ENCODE measurements at regions not wholly inside any gene's neighbourhood (a gene's known extent, or its start where the extent isn't known, plus 50 kb on each side); places are given as distances from the start of the nearest gene placed in this dataset.
A peak's percentile ranks its signal among the peaks of the same experiment; 100 is the strongest.
"Not testable (repeated sequence)": the region's sequence is repeated elsewhere in the genome, so short reads cannot be mapped to it uniquely, and the experiment has no call there.

DNA sequence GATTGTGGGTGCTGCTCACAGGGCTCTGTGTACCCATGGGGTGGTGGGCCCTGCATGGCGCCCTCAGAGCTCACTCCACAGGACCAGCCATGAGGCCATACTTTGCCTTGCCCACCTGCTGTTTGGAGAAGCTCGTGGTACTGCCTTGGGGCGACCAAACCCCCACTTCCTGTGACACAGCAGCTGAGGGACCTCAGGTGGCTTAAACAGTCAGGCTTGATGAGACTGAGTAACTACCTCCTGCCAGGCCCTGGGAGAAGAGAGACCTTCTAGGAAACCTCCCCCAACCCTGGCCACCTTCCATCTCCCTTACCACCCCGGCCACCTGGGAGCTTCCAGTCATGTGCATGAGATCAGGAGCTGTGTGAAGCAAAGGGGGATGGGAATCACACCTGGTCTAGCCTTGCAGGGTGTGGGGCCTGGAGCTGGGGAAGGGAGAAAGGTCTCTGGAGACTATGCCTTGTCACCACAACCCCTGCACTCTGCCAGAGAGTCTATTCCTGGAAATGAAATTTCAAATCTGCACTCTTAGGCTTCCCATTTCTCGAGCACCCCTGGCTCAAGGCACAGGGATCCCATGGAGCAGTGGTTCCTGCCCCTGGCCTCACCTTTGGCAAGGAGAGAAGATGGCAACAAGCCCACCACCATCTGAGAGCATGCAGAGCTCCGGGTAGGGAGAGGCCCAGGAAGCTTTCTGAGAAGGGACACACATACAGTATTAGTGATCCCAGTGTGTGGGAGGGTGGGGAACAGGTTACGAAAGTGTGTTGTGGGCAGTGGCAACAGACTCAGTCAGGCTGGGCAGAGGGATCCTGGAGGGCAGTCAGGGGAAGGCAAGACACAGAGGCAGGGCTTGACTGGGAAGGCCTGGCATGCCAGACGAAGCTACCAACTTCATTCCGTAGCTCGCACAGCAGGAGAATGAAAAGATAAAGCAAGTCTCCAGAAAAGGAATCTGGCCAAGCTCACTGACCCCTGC is 125.0 kb downstream of the URI1 start:
- DNase-seq: no peak
- no peak for ATAC-seq
- H3K4me1 ChIP-seq (ENCODE audit: control insufficient read depth, insufficient read depth, low read length): no peaks in the 10 kb centered on the region
- no peaks in the 10 kb centered on the region for H3K9me3 ChIP-seq (ENCODE audit: control insufficient read depth, low read length)
- H3K4me3 ChIP-seq (ENCODE audit: low read length): no peak overlapping the region
- 73% methylated on average over 10 of the region's 10 CpGs for WGBS
- no peak overlapping the region for H3K27ac ChIP-seq (ENCODE audit: low read length)
- intact Hi-C loops (cut with DNase I): no loop called here
- H3K27me3 ChIP-seq (ENCODE audit: control insufficient read depth, insufficient read depth): no peaks in the 10 kb centered on the region

DNA sequence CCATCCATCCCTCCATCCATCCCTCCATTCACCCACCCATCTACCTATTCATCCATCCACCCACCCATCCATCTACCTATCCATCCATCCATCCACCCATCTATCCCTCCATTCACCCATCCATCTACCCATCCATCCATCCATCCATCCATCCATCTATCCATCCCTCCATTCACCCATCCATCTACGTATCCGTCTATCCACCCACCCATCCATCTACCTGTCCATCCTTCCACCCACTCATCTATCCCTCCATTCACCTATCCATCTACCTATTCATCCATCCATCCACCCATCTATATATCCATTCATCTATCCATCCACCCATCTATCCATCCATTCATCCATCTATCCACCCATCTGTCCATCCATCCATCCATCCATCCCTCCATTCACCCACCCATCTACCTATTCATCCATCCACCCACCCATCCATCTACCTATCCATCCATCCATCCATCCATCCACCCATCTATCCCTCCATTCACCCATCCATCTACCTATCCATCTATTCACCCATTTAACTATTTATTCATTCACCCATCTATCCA is 126.0 kb downstream of the URI1 start:
- intact Hi-C loops (cut with DNase I); H3K27ac ChIP-seq (ENCODE audit: low read length); DNase-seq: not testable (repeated sequence)

DNA sequence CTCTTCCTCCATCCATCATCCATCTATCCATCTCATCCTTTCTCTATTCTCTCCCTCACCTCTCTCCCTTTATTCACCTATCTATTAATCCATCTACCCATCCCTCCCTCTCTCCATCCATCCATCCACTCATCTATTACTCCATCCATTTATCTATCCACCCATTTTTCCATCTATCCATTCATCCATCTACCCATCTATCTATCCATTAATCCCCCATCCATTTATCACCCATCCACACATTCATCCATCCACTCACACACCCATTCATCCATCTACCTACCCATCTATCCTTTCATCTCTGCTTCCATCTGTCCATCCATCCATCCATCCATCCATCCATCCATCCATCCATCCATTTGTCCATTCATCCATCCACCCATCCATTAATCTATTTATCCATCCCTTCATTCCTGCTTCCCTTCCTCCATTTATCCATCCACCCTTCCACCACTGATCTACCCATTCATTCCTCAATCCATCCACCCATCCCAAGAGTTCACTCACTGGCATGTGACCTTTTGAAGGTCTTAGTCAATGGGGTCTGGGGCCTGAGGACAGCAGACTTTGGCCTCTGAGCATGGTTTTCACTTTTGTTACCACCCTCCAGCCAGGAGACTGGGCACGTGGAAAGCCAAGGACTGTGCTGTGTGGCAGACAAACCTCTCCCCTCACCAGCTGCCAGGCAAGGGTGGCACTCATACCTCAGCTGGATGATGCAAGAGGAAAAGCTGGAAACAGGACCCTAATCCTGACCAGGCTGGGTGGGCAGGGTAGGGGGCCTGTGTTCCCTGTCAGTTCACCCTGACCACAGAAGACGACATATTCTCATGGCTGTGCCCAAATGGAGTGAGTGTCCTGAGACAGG is 126.7 kb downstream of the URI1 start:
- no peak for DNase-seq

More for the DNA sequence above, 126.0 kb downstream of the URI1 start:
- 94% methylated on average over 2 of the region's 2 CpGs for WGBS
- not testable (repeated sequence) for H3K4me1 ChIP-seq (ENCODE audit: control insufficient read depth, insufficient read depth, low read length); H3K4me3 ChIP-seq (ENCODE audit: low read length); H3K9me3 ChIP-seq (ENCODE audit: control insufficient read depth, low read length); ATAC-seq; H3K27me3 ChIP-seq (ENCODE audit: control insufficient read depth, insufficient read depth)

DNA sequence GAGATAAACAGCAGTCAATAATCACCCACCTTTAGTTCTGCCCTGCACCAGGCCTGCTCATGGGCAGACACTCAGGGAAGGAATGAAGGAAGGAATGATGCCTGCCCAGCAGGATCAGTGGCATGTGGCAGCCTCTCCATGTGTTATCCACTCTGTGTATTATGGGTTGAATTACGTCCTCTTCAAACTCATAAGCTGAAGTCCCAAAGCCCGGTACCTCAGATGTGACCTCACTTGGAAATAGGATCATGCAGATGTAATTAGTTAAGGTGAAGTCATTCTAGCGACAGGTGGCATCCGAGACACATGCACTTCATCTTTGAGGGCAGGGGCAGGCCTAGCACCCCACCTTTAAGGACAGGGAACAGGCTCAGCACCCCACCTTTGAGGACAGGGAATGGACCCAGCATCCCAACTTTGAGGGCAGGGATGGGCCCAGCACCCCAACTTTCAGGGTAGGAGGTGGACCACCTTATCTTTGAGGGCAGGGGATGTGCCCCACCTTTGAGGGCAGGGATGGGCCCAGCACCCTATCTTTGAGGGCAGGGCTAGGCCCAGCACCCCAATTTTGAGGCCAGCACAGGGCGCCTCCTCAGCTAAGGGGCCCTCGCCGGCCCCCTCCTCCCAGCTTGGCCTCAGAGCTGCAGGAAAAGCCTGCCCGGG is 127.6 kb downstream of the URI1 start:
- no peaks in the 10 kb centered on the region for H3K9me3 ChIP-seq (ENCODE audit: control insufficient read depth, low read length)
- no peak overlapping the region for H3K27ac ChIP-seq (ENCODE audit: low read length)
- H3K4me3 ChIP-seq (ENCODE audit: low read length): no peak overlapping the region
- ATAC-seq: no peak
- DNase-seq: no peak
- WGBS: 63% methylated on average over 8 of the region's 8 CpGs
- intact Hi-C loops (cut with DNase I): no loop called here
- H3K27me3 ChIP-seq (ENCODE audit: control insufficient read depth, insufficient read depth): no peaks in the 10 kb centered on the region
- no peaks in the 10 kb centered on the region for H3K4me1 ChIP-seq (ENCODE audit: control insufficient read depth, insufficient read depth, low read length)

More for the DNA sequence above, 126.7 kb downstream of the URI1 start:
- intact Hi-C loops (cut with DNase I): no loop called here
- no peaks in the 10 kb centered on the region for H3K9me3 ChIP-seq (ENCODE audit: control insufficient read depth, low read length)
- H3K4me3 ChIP-seq (ENCODE audit: low read length): no peak overlapping the region
- H3K27ac ChIP-seq (ENCODE audit: low read length): no peak overlapping the region
- WGBS: 92% methylated on average over 2 of the region's 2 CpGs
- no peaks in the 10 kb centered on the region for H3K4me1 ChIP-seq (ENCODE audit: control insufficient read depth, insufficient read depth, low read length)
- ATAC-seq: no peak
- no peaks in the 10 kb centered on the region for H3K27me3 ChIP-seq (ENCODE audit: control insufficient read depth, insufficient read depth)

DNA sequence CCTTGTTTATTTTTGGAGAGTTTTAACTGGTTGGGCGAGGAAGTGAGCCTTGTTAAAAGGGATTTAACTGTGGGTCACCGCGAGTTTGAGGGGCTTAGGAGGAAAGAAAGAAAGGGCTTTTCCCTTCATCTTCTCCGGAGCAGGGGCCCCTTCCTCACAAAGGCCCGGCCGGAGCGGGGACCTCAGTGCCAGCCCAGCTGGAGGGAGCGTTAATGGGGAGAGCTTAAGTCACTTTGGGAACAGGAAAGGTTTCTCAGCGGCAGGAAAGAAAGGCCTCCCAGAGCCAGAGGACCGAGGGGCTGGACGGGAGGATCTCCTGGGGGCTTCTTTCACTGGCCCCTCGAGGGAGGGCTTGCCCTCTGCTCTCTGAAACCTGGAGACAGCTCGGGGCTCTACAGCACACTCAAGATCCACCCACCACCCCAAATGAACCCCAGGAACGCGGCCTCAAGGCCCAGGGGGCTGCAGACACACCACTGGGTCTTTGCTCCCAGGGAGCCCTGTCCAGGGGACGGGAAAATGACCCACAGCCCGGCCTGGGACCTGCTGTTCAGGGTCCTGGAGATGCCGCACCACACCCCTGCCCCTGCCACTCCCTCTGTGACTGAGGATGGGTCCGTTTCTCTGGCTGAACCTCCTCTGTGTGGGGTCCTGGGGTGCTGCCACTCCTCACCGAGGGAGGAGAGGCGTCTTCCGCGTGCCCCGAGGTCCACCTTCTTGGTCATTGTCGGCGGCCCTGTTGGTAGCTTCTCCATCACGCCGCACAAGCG is 128.3 kb downstream of the URI1 start:
- no peak for DNase-seq
- no peaks in the 10 kb centered on the region for H3K27me3 ChIP-seq (ENCODE audit: control insufficient read depth, insufficient read depth)
- H3K9me3 ChIP-seq (ENCODE audit: control insufficient read depth, low read length): no peaks in the 10 kb centered on the region
- intact Hi-C loops (cut with DNase I): no loop called here
- no peak overlapping the region for H3K27ac ChIP-seq (ENCODE audit: low read length)
- WGBS: 60% methylated on average over 29 of the region's 29 CpGs
- H3K4me1 ChIP-seq (ENCODE audit: control insufficient read depth, insufficient read depth, low read length): no peaks in the 10 kb centered on the region
- ATAC-seq: peak in 1 of 2 donors; percentile 7
- no peak overlapping the region for H3K4me3 ChIP-seq (ENCODE audit: low read length)

DNA sequence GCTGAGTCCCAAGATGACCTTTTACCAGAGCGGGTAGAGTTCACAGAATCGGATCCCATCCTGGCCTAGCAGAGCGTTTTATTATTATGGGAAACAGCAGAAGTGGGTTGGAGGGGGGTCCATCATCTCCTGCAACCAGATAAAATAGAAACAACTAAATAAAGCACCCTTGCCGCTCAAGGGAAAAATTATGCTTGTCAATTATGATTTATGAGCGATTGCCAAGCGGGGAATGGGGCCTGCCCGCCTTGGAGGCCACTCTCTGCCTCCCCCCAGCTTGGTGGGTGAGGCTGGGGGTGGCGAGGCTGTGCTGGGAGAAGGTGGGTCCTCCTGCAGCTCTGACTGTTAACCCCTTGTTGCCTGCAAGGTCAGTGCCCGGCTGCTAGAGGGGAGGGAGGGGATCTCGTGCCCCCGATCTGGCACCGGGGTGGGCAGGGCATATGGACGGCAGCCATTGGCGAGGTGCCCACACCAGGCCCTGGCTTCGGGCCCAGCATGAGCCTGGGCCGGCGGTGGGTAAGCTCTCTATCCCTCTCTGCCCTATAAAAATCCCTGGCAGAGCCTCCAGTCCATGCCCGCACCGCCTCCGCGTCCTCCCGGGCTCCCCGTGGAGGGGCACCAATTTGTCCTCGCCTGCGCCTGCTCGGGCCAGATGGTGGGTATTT is 129.1 kb downstream of the URI1 start:
- 57% methylated on average over 26 of the region's 26 CpGs for WGBS
- Histone ChIP-seq H3K4me3 (ENCODE audit: low read length) (no peak overlapping the region), H3K27ac (ENCODE audit: low read length) (no peak overlapping the region), H3K9me3 (ENCODE audit: control insufficient read depth, low read length) (no peaks in the 10 kb centered on the region), H3K27me3 (ENCODE audit: control insufficient read depth, insufficient read depth) (no peaks in the 10 kb centered on the region), H3K4me1 (ENCODE audit: control insufficient read depth, insufficient read depth, low read length) (no peaks in the 10 kb centered on the region)
- intact Hi-C loops (cut with DNase I): no loop called here
- ATAC-seq (peak; percentile 42 to 59), DNase-seq (peak in 2 of 3 donors; percentile 68 to 82)

DNA sequence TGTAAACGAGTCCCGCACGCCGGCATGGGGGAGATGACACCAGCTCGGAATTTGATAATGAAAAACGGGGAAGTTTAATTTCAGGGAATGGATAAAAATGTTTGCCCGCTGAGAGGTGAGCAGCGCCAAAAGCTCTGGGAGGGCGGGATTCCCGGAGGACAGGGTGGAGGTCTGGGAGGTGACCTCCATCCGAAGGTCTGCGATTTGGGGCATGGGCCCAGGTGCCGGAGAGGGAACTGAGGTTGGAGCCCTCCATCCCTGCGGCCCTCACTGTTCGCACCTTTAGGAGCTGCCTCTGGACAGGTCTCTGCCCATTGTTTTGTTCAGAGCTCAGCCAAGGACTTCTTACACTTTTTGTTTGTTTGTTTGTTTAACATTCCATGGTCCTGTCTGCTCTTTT is 129.8 kb downstream of the URI1 start:
- no peak for DNase-seq

DNA sequence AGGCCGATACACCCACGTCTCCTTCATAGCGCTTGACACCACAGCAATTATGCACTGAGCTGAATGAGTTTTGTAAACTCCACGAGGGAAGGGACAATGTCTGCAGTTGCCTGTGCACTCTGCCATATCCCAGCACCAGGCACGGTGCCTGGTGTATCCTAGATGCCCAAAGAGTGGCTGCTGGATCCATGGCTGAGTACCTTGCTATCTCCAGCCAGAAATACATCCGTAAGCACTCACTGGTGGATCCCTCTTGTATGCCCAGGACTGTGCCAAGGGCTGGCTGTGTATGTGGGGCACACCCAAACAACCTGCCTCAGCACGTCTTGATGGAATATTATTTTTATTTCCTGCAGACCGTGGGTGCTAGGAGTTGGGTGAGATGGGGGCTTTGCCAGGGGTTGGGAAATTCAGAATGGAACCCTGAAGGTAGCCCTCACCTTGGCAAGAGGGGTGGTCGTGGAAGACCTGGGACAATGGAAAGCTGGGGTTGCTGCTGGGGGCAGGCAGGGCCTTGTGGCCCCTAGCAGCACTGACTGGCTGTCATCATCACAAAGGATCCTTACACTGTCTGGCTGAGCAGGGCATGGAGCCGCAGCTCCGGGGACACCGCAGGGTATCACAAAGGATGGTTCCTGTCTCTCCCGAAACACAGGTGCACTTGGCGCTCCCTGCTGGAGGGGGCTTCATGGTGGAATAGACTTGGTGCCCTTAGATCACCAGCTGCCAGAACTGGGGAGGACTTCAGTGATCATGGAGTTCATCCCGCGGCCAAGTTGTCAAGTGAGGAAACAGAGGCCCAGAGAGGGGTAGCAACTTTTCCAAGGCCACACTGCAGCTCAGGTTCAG is 131.3 kb downstream of the URI1 start:
- H3K27ac ChIP-seq (ENCODE audit: low read length): no peak overlapping the region
- DNase-seq: no peak

More for the DNA sequence above, 129.8 kb downstream of the URI1 start:
- intact Hi-C loops (cut with DNase I): no loop called here
- 87% methylated on average over 15 of the region's 15 CpGs for whole genome bisulfite sequencing
- H3K4me1 ChIP-seq (ENCODE audit: control insufficient read depth, insufficient read depth, low read length): no peaks in the 10 kb centered on the region
- ATAC-seq: no peak
- H3K4me3 ChIP-seq (ENCODE audit: low read length): no peak overlapping the region
- H3K27ac ChIP-seq (ENCODE audit: low read length): no peak overlapping the region
- H3K27me3 ChIP-seq (ENCODE audit: control insufficient read depth, insufficient read depth): no peaks in the 10 kb centered on the region
- H3K9me3 ChIP-seq (ENCODE audit: control insufficient read depth, low read length): no peaks in the 10 kb centered on the region

DNA sequence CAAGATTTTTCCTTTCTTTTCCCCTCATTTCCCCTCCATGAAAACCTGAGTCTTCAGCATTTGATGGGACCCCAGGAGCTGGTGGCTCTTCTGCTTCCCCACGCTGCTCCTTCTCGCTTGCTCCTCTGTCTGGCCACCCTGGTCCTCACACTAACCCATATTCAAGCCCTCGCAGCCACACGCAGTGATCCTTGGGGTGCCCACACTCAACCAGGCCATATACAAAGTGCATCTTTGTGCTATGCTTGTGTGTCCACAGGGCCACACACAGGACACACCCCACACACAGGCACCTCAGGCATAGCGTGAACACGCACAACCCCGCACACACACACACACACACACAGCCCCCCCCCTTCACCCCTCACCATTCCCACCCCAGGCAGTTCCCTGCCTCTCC is 132.1 kb downstream of the URI1 start:
- H3K27ac ChIP-seq (ENCODE audit: low read length): no peak overlapping the region
- DNase-seq (no peak), ATAC-seq (no peak)
- H3K9me3 ChIP-seq (ENCODE audit: control insufficient read depth, low read length): no peaks in the 10 kb centered on the region
- 95% methylated on average over 7 of the region's 7 CpGs for WGBS
- H3K27me3 ChIP-seq (ENCODE audit: control insufficient read depth, insufficient read depth): no peaks in the 10 kb centered on the region
- intact Hi-C loops (cut with DNase I): no loop called here
- no peak overlapping the region for H3K4me3 ChIP-seq (ENCODE audit: low read length)
- H3K4me1 ChIP-seq (ENCODE audit: control insufficient read depth, insufficient read depth, low read length): no peaks in the 10 kb centered on the region

More for the DNA sequence above, 131.3 kb downstream of the URI1 start:
- H3K27me3 ChIP-seq (ENCODE audit: control insufficient read depth, insufficient read depth): no peaks in the 10 kb centered on the region
- intact Hi-C loops (cut with DNase I): no loop called here
- ATAC-seq: no peak
- H3K4me1 ChIP-seq (ENCODE audit: control insufficient read depth, insufficient read depth, low read length): no peaks in the 10 kb centered on the region
- H3K9me3 ChIP-seq (ENCODE audit: control insufficient read depth, low read length): no peaks in the 10 kb centered on the region
- 83% methylated on average over 16 of the region's 16 CpGs for WGBS
- no peak overlapping the region for H3K4me3 ChIP-seq (ENCODE audit: low read length)
